Activated T-cell treated with anti-CD3 and anti-CD28 coated beads, Interleukin-2, amount 50 U/mL, for 24 hours (primary cell): ENCODE measurements at regions not wholly inside any gene's neighbourhood (a gene's known extent, or its start where the extent isn't known, plus 50 kb on each side); places are given as distances from the start of the nearest gene placed in this dataset.

Experiments used
- DNase-seq: peaks from one replicate; pipeline ENCODE4 v3.0.0-alpha.2; 2020
- H3K27ac Mint-ChIP-seq: 2 replicates; pipeline ENCODE4 v1.8.0; 2020; ENCODE audit warnings: mild to moderate bottlenecking, mixed read lengths
- H3K27me3 Mint-ChIP-seq: 2 replicates; pipeline ENCODE4 v1.8.0; 2020; ENCODE audit warnings: mixed read lengths
- H3K36me3 Mint-ChIP-seq: 2 replicates; pipeline ENCODE4 v1.8.0; 2020; ENCODE audit warnings: low read depth, mixed read lengths
- H3K4me1 Mint-ChIP-seq: 2 replicates; pipeline ENCODE4 v1.8.0; 2020; ENCODE audit warnings: low read depth, mixed read lengths
- H3K4me3 Mint-ChIP-seq: 2 replicates; pipeline ENCODE4 v1.8.0; 2020; ENCODE audit warnings: mild to moderate bottlenecking, moderate library complexity, mixed read lengths
- H3K9me3 Mint-ChIP-seq: 2 replicates; pipeline ENCODE4 v1.8.0; 2020; ENCODE audit warnings: mixed read lengths

DNA sequence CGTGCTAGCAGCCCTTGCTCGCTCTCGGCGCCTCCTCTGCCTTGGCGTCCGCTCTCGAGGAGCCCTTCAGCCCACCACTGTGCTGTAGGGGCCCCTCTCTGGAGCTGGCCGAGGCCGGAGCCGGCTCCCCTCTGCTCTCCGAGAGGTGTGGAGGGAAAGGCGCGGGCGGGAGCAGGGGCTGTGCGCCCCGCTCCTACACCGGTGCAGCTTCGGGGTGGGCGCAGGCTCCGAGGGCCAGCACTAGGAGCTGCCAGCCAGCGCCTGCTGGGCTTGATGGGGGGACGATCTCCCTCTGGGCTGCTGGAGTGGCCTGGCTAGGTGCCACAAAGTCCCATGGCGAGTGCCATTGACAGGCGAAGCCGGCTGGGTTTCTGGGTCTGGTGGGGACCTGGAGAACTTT lies 365.5 kb downstream of the SLITRK1 start:
- Mint-ChIP-seq H3K4me1 (no peaks in the 10 kb centered on the region), H3K27me3 (no peaks in the 10 kb centered on the region), H3K4me3 (no peak overlapping the region), H3K9me3 (no peaks in the 10 kb centered on the region), H3K27ac (no peak overlapping the region), H3K36me3 (no peaks in the 10 kb centered on the region)
- DNase-seq: no peak

DNA sequence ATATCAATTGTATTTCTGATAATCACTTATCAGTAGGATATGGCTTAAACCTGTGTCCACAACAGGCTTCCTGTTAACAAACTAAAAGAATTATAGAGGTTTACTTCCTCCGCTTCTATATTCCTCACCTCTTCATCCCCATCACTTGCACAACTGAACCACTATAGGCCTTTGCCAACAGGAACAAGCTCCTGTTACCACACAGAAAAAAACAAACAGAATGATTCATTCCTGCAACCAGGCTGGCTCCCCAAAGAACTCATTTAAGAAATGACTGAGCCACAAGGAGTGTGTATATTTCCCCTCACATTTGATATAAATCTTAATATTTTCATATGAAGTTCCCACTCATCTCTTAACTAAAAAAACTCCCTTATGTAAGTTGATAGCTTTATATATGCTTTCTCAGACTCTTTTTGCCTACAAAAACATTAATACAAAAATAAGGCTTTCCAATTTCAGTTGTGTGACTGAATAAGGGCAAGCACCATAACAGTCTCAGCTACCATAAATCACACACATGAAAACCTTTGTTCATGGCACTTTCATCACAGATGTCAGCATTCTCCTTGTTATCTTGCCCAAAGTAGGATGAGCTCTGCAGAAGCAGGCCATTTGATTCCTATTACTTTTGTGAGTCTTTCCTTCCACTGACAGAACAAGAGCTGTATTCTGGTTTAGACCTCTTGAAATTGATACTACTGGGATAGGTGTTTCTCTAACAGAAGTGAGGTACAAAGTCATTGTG lies 366.8 kb downstream of the SLITRK1 start:
- Mint-ChIP-seq H3K4me3 (no peak overlapping the region), H3K27me3 (no peaks in the 10 kb centered on the region), H3K36me3 (no peaks in the 10 kb centered on the region), H3K9me3 (no peaks in the 10 kb centered on the region), H3K27ac (no peak overlapping the region), H3K4me1 (no peaks in the 10 kb centered on the region)
- DNase-seq: no peak

DNA sequence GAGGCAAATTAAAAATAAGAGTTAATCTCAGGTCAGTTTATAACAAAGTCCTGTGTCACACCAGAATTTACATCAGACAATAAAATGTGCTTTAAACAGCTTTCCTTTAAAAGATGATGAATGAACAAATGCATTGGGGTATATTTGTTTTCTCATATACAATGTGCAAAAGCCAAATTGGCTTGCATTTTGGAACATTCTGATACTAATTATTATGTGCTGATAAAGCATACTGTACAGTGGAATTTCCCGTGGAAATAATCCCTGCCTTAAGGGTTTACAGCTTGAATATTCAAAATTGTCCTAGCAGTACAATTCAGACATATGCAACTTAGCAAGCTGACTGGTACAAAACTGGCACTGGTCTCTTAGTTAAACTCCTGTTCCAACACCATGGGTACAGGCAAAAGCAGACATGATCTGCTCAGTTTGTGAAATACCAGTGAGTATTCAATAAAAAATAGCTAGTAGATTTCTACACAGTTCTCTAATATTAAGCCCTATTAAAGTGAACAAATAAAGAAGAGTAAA lies 373.4 kb downstream of the SLITRK1 start:
- DNase-seq: no peak
- Mint-ChIP-seq H3K27me3 (no peaks in the 10 kb centered on the region), H3K27ac (no peak overlapping the region), H3K4me1 (no peaks in the 10 kb centered on the region), H3K36me3 (no peaks in the 10 kb centered on the region), H3K4me3 (no peak overlapping the region), H3K9me3 (no peaks in the 10 kb centered on the region)

DNA sequence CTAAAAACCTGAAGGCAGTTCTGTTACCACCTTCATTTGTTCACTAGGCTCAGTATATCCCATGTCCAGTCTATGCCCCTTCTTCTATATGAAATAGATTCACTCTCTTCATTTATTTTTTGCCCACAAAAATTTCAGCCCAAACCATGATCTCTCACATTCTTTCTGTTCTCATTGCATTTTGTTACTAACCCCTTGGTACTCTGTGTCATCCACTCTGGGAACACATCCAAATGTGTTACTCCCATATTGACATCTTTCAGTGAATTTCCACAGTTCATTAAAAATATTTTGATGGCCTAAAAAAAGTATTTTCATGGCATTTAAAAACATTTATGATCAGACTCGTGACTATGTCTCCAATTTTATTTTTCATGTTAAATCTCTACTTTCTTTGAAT lies 378.9 kb downstream of the SLITRK1 start:
- Mint-ChIP-seq H3K4me3 (no peak overlapping the region), H3K27ac (no peak overlapping the region), H3K27me3 (no peaks in the 10 kb centered on the region), H3K9me3 (peaks cover 8% of the 10 kb centered on the region), H3K4me1 (no peaks in the 10 kb centered on the region), H3K36me3 (no peaks in the 10 kb centered on the region)
- no peak for DNase-seq

DNA sequence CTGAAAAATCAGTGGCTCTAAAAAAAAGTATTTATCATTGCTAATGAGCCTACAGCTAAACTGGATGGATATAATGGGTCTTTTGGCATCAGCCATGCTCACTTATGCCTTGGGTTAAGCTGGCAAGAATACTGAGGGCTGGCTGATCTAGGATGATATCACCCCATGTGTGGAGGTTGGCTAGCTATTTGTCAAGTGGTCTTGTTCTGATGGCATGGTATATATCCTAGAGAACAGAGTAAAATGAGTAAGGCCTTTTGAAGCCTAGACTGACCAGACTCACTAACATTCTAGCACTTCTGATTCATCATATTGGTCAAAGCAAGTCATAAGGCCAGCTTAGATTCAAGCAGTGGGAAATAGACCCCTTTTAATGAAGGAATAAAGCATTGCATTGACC lies 383.0 kb downstream of the SLITRK1 start:
- H3K36me3 Mint-ChIP-seq: no peaks in the 10 kb centered on the region
- H3K27me3 Mint-ChIP-seq: no peaks in the 10 kb centered on the region
- no peak overlapping the region for H3K27ac Mint-ChIP-seq
- DNase-seq: no peak
- H3K9me3 Mint-ChIP-seq: peaks cover 10% of the 10 kb centered on the region
- no peak overlapping the region for H3K4me3 Mint-ChIP-seq
- H3K4me1 Mint-ChIP-seq: no peaks in the 10 kb centered on the region

DNA sequence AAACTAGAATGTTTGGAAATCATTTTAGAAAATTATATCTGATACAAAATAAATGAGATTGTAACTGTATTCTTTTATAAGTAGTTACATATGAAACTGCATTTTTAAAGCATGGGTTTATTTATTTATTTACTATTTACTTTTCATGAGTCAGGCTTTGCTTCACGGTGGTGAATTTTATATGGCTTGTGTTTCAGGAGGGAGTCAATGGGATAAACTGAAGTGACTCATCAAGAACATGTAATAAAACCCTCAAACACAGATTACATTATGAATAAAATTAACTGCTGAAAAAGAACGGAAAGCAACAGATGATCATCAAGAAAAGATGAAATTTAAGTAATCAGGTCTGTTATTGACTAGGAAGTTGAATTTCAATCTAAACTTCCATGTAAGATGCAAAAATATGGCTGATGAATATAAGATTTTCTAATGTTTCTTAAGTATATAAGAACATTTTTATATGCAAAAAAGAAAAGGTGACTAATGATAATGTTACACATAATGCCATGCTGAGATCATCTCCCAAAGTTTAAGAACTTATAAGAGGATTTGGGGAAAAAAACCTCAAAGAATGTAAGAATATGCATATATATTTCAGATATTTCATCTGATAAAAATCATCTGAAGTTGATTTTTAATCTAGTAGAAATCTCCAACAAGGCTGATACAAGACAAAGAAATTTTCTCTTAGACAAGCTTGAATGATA lies 383.6 kb downstream of the SLITRK1 start:
- H3K4me3 Mint-ChIP-seq: no peak overlapping the region
- no peak for DNase-seq
- no peaks in the 10 kb centered on the region for H3K36me3 Mint-ChIP-seq
- no peak overlapping the region for H3K27ac Mint-ChIP-seq
- H3K4me1 Mint-ChIP-seq: no peaks in the 10 kb centered on the region
- H3K9me3 Mint-ChIP-seq: peaks cover 11% of the 10 kb centered on the region
- H3K27me3 Mint-ChIP-seq: no peaks in the 10 kb centered on the region

DNA sequence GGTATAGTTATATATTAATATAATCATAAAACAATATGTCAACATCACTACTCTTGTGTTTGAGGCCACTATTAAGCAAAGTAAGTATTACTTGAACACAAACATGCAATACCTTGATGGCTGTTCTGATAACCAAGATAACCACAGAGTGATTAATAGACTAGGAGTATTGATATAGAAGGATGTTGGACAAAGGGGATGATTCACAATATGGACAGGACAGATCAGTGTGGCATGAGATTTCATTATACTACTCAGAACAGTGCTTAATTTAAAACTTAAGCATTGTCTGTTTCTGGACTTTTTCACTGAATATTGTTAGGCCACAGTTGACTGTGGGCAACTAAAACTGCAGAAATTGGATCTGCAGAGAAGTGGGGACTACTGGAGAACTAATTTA lies 384.2 kb downstream of the SLITRK1 start:
- H3K27me3 Mint-ChIP-seq: no peaks in the 10 kb centered on the region
- H3K4me1 Mint-ChIP-seq: no peaks in the 10 kb centered on the region
- no peak overlapping the region for H3K4me3 Mint-ChIP-seq
- no peaks in the 10 kb centered on the region for H3K36me3 Mint-ChIP-seq
- no peak overlapping the region for H3K27ac Mint-ChIP-seq
- H3K9me3 Mint-ChIP-seq: peaks cover 11% of the 10 kb centered on the region
- DNase-seq: no peak

DNA sequence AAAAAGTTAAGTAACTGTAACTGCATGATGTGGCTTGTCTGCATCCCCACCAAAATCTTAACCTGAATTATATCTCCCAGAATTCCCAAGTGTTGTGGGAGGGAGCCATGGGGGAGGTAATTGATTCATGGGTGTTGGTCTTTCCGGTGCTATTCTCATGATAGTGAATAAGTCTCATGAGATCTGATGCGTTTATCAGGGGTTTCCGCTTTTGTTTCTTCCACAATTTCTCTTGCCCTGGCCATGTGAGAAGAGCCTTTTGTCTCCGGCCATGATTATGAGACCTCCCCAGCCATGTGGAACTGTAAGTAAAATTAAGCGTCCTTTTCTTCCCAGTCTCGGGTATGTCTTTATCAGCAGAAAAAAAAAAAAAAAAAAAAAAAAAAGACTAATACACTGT lies 385.8 kb downstream of the SLITRK1 start:
- Mint-ChIP-seq H3K27ac (no peak overlapping the region), H3K4me3 (no peak overlapping the region)
- DNase-seq: no peak

DNA sequence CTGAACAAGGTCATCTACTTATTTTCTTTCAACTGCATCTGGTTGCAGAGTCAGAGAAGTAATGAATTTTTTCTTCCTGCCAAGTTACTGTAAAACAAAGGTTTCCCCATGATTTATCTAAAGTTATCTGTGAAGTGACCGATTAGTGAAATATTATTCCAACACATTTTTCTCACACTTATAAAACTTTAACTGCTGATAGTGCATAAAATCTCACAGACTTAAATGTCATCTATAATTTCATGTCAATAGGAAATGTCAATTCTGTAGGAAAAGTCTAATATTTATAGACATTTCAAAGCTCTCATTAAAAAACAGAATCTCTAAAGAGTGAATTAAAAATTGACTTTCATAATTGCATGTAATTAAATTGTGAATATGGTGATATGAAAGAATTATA lies 397.2 kb downstream of the SLITRK1 start:
- H3K9me3 Mint-ChIP-seq: peaks cover 6% of the 10 kb centered on the region
- no peaks in the 10 kb centered on the region for H3K27me3 Mint-ChIP-seq
- H3K27ac Mint-ChIP-seq: no peak overlapping the region
- no peaks in the 10 kb centered on the region for H3K36me3 Mint-ChIP-seq
- no peaks in the 10 kb centered on the region for H3K4me1 Mint-ChIP-seq
- no peak for DNase-seq
- no peak overlapping the region for H3K4me3 Mint-ChIP-seq

More for the DNA sequence above, 385.8 kb downstream of the SLITRK1 start:
- H3K36me3 Mint-ChIP-seq: no peaks in the 10 kb centered on the region
- H3K9me3 Mint-ChIP-seq: peaks cover 3% of the 10 kb centered on the region
- H3K4me1 Mint-ChIP-seq: no peaks in the 10 kb centered on the region
- H3K27me3 Mint-ChIP-seq: no peaks in the 10 kb centered on the region

DNA sequence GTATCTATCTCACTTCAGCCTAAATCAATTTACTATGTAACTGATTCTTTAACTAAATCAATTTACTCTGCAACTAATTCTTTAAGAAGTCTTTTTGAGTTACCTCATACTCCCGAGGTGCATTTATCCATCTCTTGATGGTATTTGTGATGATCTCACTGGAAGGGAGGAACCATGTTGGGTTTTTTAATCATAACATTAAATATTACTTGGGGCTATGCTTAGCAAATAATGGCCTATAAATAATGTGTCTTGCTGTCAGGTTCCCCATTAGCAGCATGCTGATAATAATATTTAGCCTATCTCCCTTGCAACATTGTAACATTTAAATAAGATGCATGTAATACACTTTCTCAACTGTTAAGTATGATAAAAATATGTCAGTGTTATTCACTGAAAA lies 411.3 kb downstream of the SLITRK1 start:
- no peak overlapping the region for H3K27ac Mint-ChIP-seq
- peaks cover 15% of the 10 kb centered on the region for H3K9me3 Mint-ChIP-seq
- no peak overlapping the region for H3K4me3 Mint-ChIP-seq
- no peaks in the 10 kb centered on the region for H3K36me3 Mint-ChIP-seq
- H3K27me3 Mint-ChIP-seq: no peaks in the 10 kb centered on the region
- no peak for DNase-seq
- no peaks in the 10 kb centered on the region for H3K4me1 Mint-ChIP-seq

DNA sequence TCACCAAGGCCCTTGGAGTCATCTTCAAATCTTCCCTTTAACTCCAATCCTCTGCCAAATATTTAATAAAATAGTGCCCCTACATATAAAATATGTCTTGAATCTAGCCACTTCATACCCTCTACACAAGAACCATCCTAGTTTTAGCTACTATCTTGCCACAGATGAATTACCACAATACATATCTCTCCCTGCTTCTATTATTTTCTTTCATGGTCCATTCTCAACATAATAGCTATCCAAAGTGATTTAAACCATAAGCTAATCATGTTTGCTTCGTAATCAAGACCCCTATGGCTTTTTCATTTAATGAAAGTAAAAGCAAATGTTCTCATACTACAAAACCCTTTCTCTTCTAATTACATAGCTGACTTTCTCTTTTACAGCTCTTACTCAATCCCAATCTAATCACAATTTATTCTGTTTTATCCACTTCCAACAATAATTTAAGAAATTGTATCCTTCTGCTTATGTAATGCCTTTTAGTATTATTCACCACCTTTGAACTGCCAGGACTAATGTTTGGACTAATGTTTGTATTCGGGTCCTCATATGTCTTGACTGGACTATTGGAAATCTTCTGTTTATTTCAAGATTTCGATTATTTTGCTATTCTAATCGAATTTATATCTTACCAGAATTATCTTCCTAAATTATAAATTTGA lies 412.0 kb downstream of the SLITRK1 start:
- H3K4me3 Mint-ChIP-seq: no peak overlapping the region
- no peaks in the 10 kb centered on the region for H3K27me3 Mint-ChIP-seq
- H3K9me3 Mint-ChIP-seq: peaks cover 13% of the 10 kb centered on the region
- no peak for DNase-seq
- no peaks in the 10 kb centered on the region for H3K36me3 Mint-ChIP-seq
- no peaks in the 10 kb centered on the region for H3K4me1 Mint-ChIP-seq
- H3K27ac Mint-ChIP-seq: no peak overlapping the region

DNA sequence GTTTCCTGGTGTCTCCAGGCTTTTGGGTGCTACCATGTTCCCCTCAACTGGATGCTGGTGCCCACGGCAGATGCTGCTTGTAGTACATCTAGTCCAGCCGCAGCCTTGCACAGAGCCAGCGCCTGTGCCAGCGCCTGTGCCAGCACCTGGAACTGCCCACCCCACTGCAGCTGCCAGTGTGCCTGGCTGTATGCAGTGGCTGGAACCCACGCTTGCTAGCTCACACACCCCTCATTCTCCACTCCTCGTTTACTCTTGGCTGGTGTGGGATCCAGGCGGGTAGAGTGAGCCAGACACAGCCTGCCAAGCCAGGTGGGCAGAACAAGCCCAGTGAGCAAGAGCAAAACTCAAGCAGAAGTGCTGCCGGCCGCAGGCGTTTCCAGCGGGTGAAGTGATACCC lies 428.6 kb downstream of the SLITRK1 start:
- Mint-ChIP-seq H3K27me3 (no peaks in the 10 kb centered on the region), H3K27ac (no peak overlapping the region), H3K9me3 (peaks cover 3% of the 10 kb centered on the region), H3K4me3 (no peak overlapping the region), H3K36me3 (no peaks in the 10 kb centered on the region), H3K4me1 (no peaks in the 10 kb centered on the region)
- DNase-seq: no peak

DNA sequence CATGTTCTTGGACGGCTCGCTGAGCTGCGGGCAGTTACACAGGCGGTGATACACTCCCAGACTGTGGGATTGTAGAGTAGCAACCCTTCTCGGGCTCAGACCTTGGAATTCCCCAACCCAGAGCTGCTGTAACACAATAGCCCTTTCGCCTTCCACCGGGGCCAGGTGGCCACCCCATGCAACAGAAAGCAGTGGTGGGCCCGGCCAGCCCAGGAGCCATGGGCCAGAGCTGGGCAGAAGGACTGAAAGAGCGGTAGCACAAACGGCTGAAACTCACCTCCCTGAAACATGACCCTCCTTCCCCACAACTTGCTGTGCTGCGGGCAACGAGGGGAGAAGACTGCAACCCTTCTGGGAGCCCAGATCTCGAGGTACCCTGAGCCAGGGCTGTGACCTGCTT lies 429.0 kb downstream of the SLITRK1 start:
- no peaks in the 10 kb centered on the region for H3K36me3 Mint-ChIP-seq
- DNase-seq: no peak
- H3K9me3 Mint-ChIP-seq: peaks cover 3% of the 10 kb centered on the region
- no peak overlapping the region for H3K27ac Mint-ChIP-seq
- H3K27me3 Mint-ChIP-seq: no peaks in the 10 kb centered on the region
- no peak overlapping the region for H3K4me3 Mint-ChIP-seq
- H3K4me1 Mint-ChIP-seq: no peaks in the 10 kb centered on the region

DNA sequence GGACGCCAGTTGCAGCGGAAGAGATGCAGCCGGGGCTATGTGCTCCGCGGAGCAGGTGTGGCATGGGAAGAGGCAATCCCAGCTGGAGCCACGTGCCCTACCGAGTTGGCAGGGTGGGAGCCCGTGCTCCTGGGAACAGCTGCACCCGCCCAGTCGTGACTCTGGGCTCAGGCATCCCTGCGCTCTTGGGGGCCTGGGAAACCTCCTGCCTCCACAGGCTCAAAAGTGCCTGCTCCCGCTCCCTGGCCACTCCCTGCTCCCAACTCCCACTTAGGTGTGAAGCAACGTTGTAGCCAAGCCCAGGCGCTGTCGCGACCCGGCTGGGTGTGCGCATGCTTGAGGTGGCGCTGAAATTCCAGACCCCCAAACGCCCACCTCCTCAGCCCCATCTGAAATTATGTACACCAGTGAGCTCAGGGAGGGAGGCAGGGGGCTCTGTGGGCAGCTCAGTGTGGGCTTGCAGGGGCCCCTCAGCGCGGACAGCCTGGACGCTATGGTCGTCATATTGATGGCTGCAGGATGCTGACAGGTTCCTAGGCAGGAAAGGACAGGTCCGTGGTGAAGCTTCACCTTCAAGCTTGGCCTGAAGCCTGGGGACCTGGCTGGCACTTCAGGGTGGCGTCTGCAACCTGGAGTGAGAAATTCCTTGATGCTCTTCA lies 429.9 kb downstream of the SLITRK1 start:
- Mint-ChIP-seq H3K36me3 (no peaks in the 10 kb centered on the region), H3K9me3 (peaks cover 3% of the 10 kb centered on the region), H3K27ac (no peak overlapping the region), H3K27me3 (no peaks in the 10 kb centered on the region), H3K4me3 (no peak overlapping the region), H3K4me1 (no peaks in the 10 kb centered on the region)
- no peak for DNase-seq
